Activated CD8-positive, alpha-beta memory T cell treated with anti-CD3 and anti-CD28 coated beads, Interleukin-2, amount 10 ng/mL, durations not matched to agents 7 days and 5 days (primary cell): ENCODE measurements at regions not wholly inside any gene's neighbourhood (a gene's known extent, or its start where the extent isn't known, plus 50 kb on each side); places are given as distances from the start of the nearest gene placed in this dataset.
"Not testable (repeated sequence)": the region's sequence is repeated elsewhere in the genome, so short reads cannot be mapped to it uniquely, and the experiment has no call there.

ENCODE experiments used
- ATAC-seq: fragments of 150-1000 bp; cut with Tn5 transposase; one replicate; pipeline ENCODE4 v1.10.0; 2021; ENCODE audit warnings: moderate library complexity
- CTCF ChIA-PET: fragments of 350-600 bp; sonication (Branson Sonifier 250); formaldehyde crosslinking; loops from one replicate; lab custom pipeline; 2021; ENCODE audit warnings: antibody characterized with exemption; lab: Charles Lee
- DNase-seq: peaks from one replicate; pipeline ENCODE4 v3.0.0-alpha.2; 2020
- H3K27ac Mint-ChIP-seq: one replicate; pipeline ENCODE4 v1.8.0; 2021; ENCODE audit warnings: mild to moderate bottlenecking, mixed read lengths
- H3K27me3 Mint-ChIP-seq: one replicate; pipeline ENCODE4 v1.8.0; 2021; ENCODE audit warnings: mixed read lengths
- H3K36me3 Mint-ChIP-seq: one replicate; pipeline ENCODE4 v1.8.0; 2021; ENCODE audit warnings: mild to moderate bottlenecking, mixed read lengths
- H3K4me1 Mint-ChIP-seq: one replicate; pipeline ENCODE4 v1.8.0; 2021; ENCODE audit warnings: mixed read lengths
- H3K4me3 Mint-ChIP-seq: one replicate; pipeline ENCODE4 v1.8.0; 2021; ENCODE audit warnings: mild to moderate bottlenecking, moderate library complexity, mixed read lengths
- H3K9me3 Mint-ChIP-seq: one replicate; pipeline ENCODE4 v1.8.0; 2022; ENCODE audit warnings: low read depth, mixed read lengths

- H3K27ac Mint-ChIP-seq, result no peak overlapping the region
- H3K36me3 Mint-ChIP-seq, result no peaks in the 10 kb centered on the region
- H3K4me1 Mint-ChIP-seq, result peaks cover 11% of the 10 kb centered on the region
- DNase-seq, result no peak
- CTCF ChIA-PET, result interaction anchor here (0.6 to 1.4 kb wide), 3 partner anchors 17 to 237 kb away, joined by 3 to 5 read pairs (median 3); no protein-coding TSS in a partner anchor
- no peaks in the 10 kb centered on the region for H3K9me3 Mint-ChIP-seq
- no peaks in the 10 kb centered on the region for H3K27me3 Mint-ChIP-seq
- no peak for ATAC-seq
- H3K4me3 Mint-ChIP-seq, result no peak overlapping the region
These were observed 57.9 kb downstream of the HINT1 start for GRCh38 chr5:131107128-131107527.

DNA sequence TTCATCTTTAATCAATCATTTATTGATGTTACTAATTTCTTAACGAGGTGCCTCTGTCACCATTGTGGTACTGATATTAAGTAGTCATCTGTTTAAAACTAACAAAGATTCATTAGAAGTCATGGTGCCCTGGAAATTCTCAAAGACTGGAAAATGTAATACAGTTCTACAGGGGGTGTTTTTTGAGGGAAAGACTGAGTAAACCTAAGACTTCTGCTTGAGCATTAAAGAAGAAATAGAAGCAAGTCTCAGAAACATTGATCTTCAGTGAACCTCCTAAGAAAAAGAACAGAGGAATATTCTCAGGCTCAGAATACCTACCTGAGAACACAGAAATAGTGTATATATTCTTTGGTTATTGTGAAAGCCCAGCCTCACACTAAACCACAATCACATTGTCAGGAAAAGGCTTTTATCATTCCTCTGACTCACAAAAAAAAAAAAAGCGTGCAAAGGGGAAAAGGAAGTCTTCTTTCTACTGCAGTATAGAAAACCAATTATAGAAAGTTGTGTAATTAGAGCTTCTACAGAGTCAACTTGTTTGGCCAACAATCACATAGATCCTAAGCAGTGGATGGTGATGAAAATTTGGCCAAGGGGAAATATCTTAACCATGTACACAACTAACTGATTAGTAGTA lies 60.8 kb downstream of the HINT1 start:
- CTCF ChIA-PET, result no interaction called here
- Mint-ChIP-seq H3K4me1 (peaks cover 8% of the 10 kb centered on the region), H3K9me3 (no peaks in the 10 kb centered on the region), H3K36me3 (no peaks in the 10 kb centered on the region), H3K4me3 (no peak overlapping the region), H3K27me3 (peaks cover 4% of the 10 kb centered on the region), H3K27ac (no peak overlapping the region)
- DNase-seq (no peak), ATAC-seq (no peak)

DNA sequence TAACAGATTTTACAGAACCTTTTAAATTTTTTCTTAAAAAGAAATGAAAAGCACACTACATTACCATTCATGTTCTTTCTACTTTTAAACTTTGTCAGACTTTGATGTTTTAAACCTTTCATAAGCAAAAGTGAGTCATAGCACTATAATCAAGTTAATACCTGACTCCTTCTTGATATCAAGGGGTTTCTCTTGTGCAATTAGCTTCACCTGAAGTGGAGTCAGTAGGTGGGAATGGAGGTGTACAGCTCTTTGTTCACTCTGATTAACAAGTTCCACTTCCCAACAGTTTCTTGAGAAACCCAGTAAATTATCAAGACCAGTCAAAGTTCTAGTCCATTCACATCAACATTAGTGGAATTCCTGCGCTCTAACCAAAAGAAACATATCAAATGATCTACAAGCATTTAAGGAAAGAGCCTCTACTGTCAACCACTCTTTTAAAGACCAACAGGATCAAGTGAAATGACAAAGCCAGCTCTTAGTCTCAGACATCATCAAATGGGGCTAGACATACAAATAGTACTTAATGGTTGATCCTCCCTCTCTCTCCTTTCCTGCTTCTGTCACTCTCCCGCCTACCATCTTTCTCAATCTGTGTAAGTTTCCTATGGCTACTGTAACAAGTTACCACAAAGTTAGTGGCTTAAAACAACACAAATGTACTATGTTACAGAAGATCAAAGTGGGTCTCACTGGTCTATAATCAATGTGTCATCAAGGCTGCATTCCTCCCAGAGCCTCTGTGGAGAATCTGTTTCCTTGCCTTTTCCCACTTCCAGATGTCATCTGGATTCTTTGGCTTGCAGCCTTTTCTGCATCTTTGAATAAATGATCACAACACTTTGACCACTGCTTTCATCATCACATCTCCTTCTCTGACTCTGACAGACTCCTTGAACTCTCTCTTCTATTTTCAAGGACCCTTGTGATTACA lies 68.0 kb downstream of the HINT1 start:
- H3K27ac Mint-ChIP-seq, result no peak overlapping the region
- no peak overlapping the region for H3K4me3 Mint-ChIP-seq
- H3K36me3 Mint-ChIP-seq, result peaks cover 5% of the 10 kb centered on the region
- DNase-seq (no peak), ATAC-seq (no peak)
- H3K4me1 Mint-ChIP-seq, result no peaks in the 10 kb centered on the region
- CTCF ChIA-PET, result interaction anchor here (0.7 kb wide), 1 partner anchor 13 kb away, joined by 3 read pairs; no protein-coding TSS in a partner anchor
- H3K9me3 Mint-ChIP-seq, result no peaks in the 10 kb centered on the region
- peaks cover 21% of the 10 kb centered on the region for H3K27me3 Mint-ChIP-seq

- not testable (repeated sequence) for DNase-seq
These were observed 69.5 kb downstream of the HINT1 start for GRCh38 chr5:131095561-131095960.

DNA sequence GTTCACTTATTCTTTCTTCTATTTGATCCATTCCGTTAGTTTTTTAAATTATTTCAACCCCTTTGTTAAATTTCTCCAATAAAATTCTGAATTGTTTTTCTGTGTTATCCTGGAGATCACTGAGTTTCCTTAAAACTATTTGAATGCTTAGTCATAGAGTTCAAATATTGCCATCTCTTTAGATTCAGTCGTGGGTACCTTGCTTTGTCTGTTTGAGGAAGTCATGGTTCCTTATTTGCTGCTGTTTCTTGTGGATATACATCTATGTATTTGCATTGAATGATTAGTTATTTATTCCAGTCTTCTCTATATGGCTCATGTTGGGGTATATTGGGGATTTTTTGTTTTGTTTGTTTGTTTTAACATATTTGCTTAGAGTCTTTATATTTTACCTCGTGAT lies 80.6 kb downstream of the HINT1 start:
- CTCF ChIA-PET, result no interaction called here
- Mint-ChIP-seq H3K4me3 (no peak overlapping the region), H3K27ac (no peak overlapping the region), H3K9me3 (no peaks in the 10 kb centered on the region), H3K4me1 (no peaks in the 10 kb centered on the region), H3K36me3 (peaks cover 4% of the 10 kb centered on the region), H3K27me3 (peaks cover 12% of the 10 kb centered on the region)
- ATAC-seq (no peak), DNase-seq (no peak)

More at GRCh38 chr5:131095561-131095960, 69.5 kb downstream of the HINT1 start:
- H3K4me1 Mint-ChIP-seq, H3K36me3 Mint-ChIP-seq, CTCF ChIA-PET, H3K4me3 Mint-ChIP-seq, ATAC-seq, H3K27ac Mint-ChIP-seq, H3K9me3 Mint-ChIP-seq: not testable (repeated sequence)
- H3K27me3 Mint-ChIP-seq, result peaks cover 21% of the 10 kb centered on the region

DNA sequence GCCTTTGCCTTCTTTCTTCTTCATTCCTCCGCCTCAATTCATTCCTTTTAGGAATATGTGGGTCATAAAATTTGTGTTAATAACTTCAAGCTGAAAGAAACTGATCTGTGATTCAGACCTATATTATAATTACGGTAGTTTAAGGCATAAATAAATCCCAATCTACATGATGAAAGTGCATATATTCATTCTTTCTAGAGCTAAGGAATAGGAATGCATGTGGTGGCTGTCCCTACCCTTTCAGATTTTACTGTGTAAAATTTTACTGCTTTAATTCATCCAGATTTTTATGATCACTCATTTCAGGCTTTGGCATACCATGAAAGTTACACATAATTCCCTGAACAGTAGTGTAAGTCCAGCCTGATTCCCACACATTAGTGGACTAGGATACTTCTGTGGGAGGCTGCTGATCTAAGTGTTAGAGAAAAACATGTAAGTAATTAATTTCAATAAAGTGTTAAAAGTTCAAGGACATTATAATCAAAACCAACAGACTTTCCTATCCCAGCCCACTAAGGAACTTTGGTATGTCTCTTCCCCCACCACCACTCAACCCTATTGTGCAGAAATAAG lies 83.1 kb downstream of the HINT1 start:
- Mint-ChIP-seq H3K4me1 (peaks cover 11% of the 10 kb centered on the region), H3K9me3 (no peaks in the 10 kb centered on the region), H3K36me3 (peaks cover 4% of the 10 kb centered on the region), H3K27ac (no peak overlapping the region), H3K4me3 (no peak overlapping the region), H3K27me3 (peaks cover 12% of the 10 kb centered on the region)
- CTCF ChIA-PET, result no interaction called here
- no peak for DNase-seq
- ATAC-seq, result no peak

DNA sequence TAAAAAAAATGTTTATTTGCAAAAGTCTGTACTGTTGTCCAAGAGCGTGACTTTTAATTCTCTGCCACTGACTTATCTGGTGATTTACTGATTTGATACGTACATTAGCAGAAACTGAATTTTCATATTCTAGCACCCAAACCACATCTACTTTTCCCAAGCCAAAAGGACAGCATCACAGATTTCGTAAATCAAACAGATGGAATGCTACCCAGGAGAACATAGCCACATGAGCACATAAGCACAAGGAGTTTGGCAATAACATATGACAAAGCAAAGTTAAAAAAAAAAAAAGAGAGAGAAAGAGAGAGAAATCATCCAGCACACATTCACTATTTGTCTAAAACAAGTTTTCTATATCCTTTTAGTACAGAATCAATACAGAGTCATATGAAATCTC lies 83.7 kb downstream of the HINT1 start:
- Mint-ChIP-seq H3K36me3 (peaks cover 5% of the 10 kb centered on the region), H3K4me3 (no peak overlapping the region), H3K9me3 (no peaks in the 10 kb centered on the region), H3K27me3 (peaks cover 7% of the 10 kb centered on the region), H3K27ac (no peak overlapping the region), H3K4me1 (peaks cover 14% of the 10 kb centered on the region)
- ATAC-seq (no peak), DNase-seq (no peak)
- CTCF ChIA-PET, result no interaction called here

GRCh38 chr5:131079232-131079631 lies 85.8 kb downstream of the HINT1 start:
- Mint-ChIP-seq H3K27ac (no peak overlapping the region), H3K27me3 (peaks cover under 1% of the 10 kb centered on the region)

GRCh38 chr5:131068893-131069643 lies 96.0 kb downstream of the HINT1 start:
- Mint-ChIP-seq H3K4me3 (no peak overlapping the region), H3K9me3 (peaks cover 24% of the 10 kb centered on the region), H3K27ac (peak overlapping the region; percentile 80), H3K36me3 (peaks cover 35% of the 10 kb centered on the region), H3K4me1 (peaks cover 53% of the 10 kb centered on the region), H3K27me3 (no peaks in the 10 kb centered on the region)
- DNase-seq, result peak; percentile 82
- peak; percentile 89 for ATAC-seq
- CTCF ChIA-PET, result interaction anchor here (0.9 to 1.7 kb wide), 3 partner anchors 8 to 11 kb away, joined by 3 read pairs; no protein-coding TSS in a partner anchor

More at GRCh38 chr5:131079232-131079631, 85.8 kb downstream of the HINT1 start:
- H3K4me3 Mint-ChIP-seq, result no peak overlapping the region
- H3K4me1 Mint-ChIP-seq, result peaks cover 14% of the 10 kb centered on the region
- DNase-seq (no peak), ATAC-seq (no peak)
- CTCF ChIA-PET, result interaction anchor here (1.4 kb wide), 1 partner anchor 10 kb away, joined by 3 read pairs; no protein-coding TSS in a partner anchor
- peaks cover 6% of the 10 kb centered on the region for H3K9me3 Mint-ChIP-seq
- H3K36me3 Mint-ChIP-seq, result peaks cover 8% of the 10 kb centered on the region

- H3K4me3 Mint-ChIP-seq, result no peak overlapping the region
- CTCF ChIA-PET, result interaction anchor here (1.5 to 1.7 kb wide), 2 partner anchors 9 to 196 kb away, joined by 3 to 4 read pairs; no protein-coding TSS in a partner anchor
- H3K27ac Mint-ChIP-seq, result peak overlapping the region; percentile 68
- ATAC-seq (no peak), DNase-seq (no peak)
- peaks cover 28% of the 10 kb centered on the region for H3K9me3 Mint-ChIP-seq
- H3K27me3 Mint-ChIP-seq, result no peaks in the 10 kb centered on the region
- H3K4me1 Mint-ChIP-seq, result peaks cover 59% of the 10 kb centered on the region
- H3K36me3 Mint-ChIP-seq, result peaks cover 41% of the 10 kb centered on the region
These were observed 97.0 kb downstream of the HINT1 start for GRCh38 chr5:131068076-131068475.

- Mint-ChIP-seq H3K4me1 (peaks cover 61% of the 10 kb centered on the region), H3K27me3 (no peaks in the 10 kb centered on the region), H3K36me3 (peaks cover 45% of the 10 kb centered on the region), H3K27ac (peak overlapping the region; percentile 7), H3K9me3 (peaks cover 28% of the 10 kb centered on the region), H3K4me3 (no peak overlapping the region)
- CTCF ChIA-PET, result interaction anchor here (1.5 kb wide), 1 partner anchor 196 kb away, joined by 4 read pairs; no protein-coding TSS in a partner anchor
- DNase-seq, result no peak
- no peak for ATAC-seq
These were observed 97.4 kb downstream of the HINT1 start for GRCh38 chr5:131067636-131068035.

DNA sequence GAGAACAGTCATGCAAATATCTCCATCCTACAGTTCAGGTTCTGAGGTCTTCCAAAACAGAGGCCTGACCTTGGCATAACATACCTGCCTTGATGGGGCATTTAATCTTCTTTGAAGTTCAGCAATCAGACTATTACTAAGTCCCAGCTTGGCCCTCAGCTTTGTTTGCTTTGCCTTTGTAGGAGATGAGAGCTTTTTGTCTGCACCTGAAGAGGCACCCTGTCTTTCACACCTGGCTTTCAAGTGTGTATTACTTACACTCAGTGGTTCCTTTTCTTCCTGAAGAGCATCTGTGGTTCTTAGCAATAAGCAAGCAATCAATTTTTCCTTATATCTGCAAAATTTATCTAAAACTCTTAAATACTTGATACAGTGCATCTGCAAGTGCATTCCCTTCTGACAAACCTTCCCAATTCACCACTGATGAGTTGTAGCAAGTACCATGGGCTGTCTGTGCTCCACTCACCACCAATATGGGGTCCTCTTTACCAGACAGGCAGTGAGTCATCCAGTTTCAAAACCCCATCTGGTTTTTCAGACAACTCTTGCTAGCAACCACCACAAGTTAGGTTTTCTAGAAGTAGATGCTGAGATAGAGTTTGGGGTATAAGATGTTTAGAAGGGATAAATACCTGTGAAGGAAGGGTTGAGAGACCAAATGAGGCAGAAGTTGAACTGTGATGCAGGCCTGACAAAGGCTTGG lies 100.2 kb downstream of the HINT1 start:
- Mint-ChIP-seq H3K27me3 (no peaks in the 10 kb centered on the region), H3K4me3 (no peak overlapping the region), H3K27ac (peak overlapping the region; percentile 87), H3K4me1 (peaks cover 53% of the 10 kb centered on the region), H3K36me3 (peaks cover 47% of the 10 kb centered on the region), H3K9me3 (peaks cover 28% of the 10 kb centered on the region)
- DNase-seq, result peak; percentile 66
- CTCF ChIA-PET, result interaction anchor here (0.9 to 1.0 kb wide), 2 partner anchors 13 to 22 kb away, joined by 3 read pairs; no protein-coding TSS in a partner anchor
- ATAC-seq, result peak; percentile 79
